Subcutaneous abdominal adipose tissue (tissue), 5 donors: ENCODE measurements at regions not wholly inside any gene's neighbourhood (a gene's known extent, or its start where the extent isn't known, plus 50 kb on each side); places are given as distances from the start of the nearest gene placed in this dataset.

Experiments used
- H3K27ac ChIP-seq: one replicate; pipeline ENCODE4 v1.7.0; 2013; ENCODE audit warnings: low read depth, mild to moderate bottlenecking, inconsistent platforms, low read length, moderate library complexity
- H3K27me3 ChIP-seq, 5 donors: one replicate each; pipeline ENCODE4 v1.7.0; 2013; ENCODE audit warnings: low read length in 5 of 5, inconsistent platforms in 1 of 5; ENCODE audit not compliant: control insufficient read depth in 5 of 5, insufficient read depth in 4 of 5
- H3K36me3 ChIP-seq, 5 donors: one replicate each; pipeline ENCODE4 v1.7.0; 2013; ENCODE audit warnings: low read length in 5 of 5; ENCODE audit not compliant: control insufficient read depth in 5 of 5, insufficient read depth in 5 of 5
- H3K4me1 ChIP-seq, 5 donors: one replicate each; pipeline ENCODE4 v1.7.0; 2013; ENCODE audit warnings: low read length in 5 of 5, mild to moderate bottlenecking in 3 of 5, moderate library complexity in 1 of 5; ENCODE audit not compliant: control insufficient read depth in 5 of 5, insufficient read depth in 5 of 5
- H3K4me3 ChIP-seq, 5 donors: one replicate each; pipeline ENCODE4 v1.7.0; 2013; ENCODE audit warnings: low read length in 5 of 5, low read depth in 1 of 5
- H3K9ac ChIP-seq, 5 donors: one replicate each; pipeline ENCODE4 v1.7.0; 2013; ENCODE audit warnings: low read length in 5 of 5, mild to moderate bottlenecking in 4 of 5, moderate library complexity in 3 of 5
- H3K9me3 ChIP-seq, 5 donors: one replicate each; pipeline ENCODE4 v1.7.0; 2013; ENCODE audit warnings: low read length in 5 of 5; ENCODE audit not compliant: control insufficient read depth in 5 of 5
- donor health status: healthy.
- donor health status: healthy.
- donor health status: healthy.
- donor health status: healthy.
- donor health status: healthy.

GRCh38 chr7:145951566-145951965 lies 165.0 kb upstream of the CNTNAP2 start:
- H3K9ac ChIP-seq: no peak overlapping the region
- H3K27ac ChIP-seq: no peak overlapping the region
- no peaks in the 10 kb centered on the region for H3K36me3 ChIP-seq
- H3K4me3 ChIP-seq: no peak overlapping the region
- H3K4me1 ChIP-seq: no peaks in the 10 kb centered on the region
- H3K9me3 ChIP-seq: no peaks in the 10 kb centered on the region
- no peaks in the 10 kb centered on the region for H3K27me3 ChIP-seq

- Histone ChIP-seq H3K4me1 (no peaks in the 10 kb centered on the region), H3K36me3 (no peaks in the 10 kb centered on the region), H3K27me3 (no peaks in the 10 kb centered on the region), H3K9me3 (peaks cover 0 to 5% (median 0%) of the 10 kb centered on the region in 5 donors), H3K9ac (no peak overlapping the region), H3K27ac (no peak overlapping the region), H3K4me3 (no peak overlapping the region)
Observed at GRCh38 chr7:145928937-145929336, 187.7 kb upstream of the CNTNAP2 start.

DNA sequence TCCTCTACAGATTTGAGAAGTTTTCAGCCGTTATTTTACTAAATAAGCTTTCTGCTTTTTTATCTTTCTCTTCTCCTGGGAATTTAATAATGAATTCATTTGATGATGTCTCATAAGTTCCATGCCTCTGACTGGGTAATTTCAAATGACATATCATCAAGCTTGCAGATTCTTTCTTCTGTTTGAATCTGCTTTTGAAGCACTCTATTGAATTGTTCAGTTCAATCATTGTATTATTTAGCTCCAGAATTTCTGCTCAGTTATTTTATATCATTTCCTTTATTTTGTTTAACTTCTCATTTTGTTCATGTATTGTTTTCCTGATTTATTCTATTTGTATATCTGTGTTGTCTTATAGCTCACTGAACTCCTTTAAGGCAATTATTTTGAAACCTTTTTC lies 196.9 kb upstream of the CNTNAP2 start:
- Histone ChIP-seq H3K27me3 (no peaks in the 10 kb centered on the region), H3K4me1 (no peaks in the 10 kb centered on the region), H3K4me3 (no peak overlapping the region), H3K27ac (no peak overlapping the region), H3K9me3 (peaks cover 7 to 17% (median 15%) of the 10 kb centered on the region in 5 donors), H3K9ac (no peak overlapping the region), H3K36me3 (no peaks in the 10 kb centered on the region)

GRCh38 chr7:145916776-145917175 lies 199.8 kb upstream of the CNTNAP2 start:
- no peaks in the 10 kb centered on the region for H3K36me3 ChIP-seq
- no peak overlapping the region for H3K4me3 ChIP-seq
- H3K9me3 ChIP-seq: peaks cover 7 to 17% (median 15%) of the 10 kb centered on the region in 5 donors
- no peaks in the 10 kb centered on the region for H3K4me1 ChIP-seq
- H3K27me3 ChIP-seq: no peaks in the 10 kb centered on the region
- H3K27ac ChIP-seq: no peak overlapping the region
- no peak overlapping the region for H3K9ac ChIP-seq

DNA sequence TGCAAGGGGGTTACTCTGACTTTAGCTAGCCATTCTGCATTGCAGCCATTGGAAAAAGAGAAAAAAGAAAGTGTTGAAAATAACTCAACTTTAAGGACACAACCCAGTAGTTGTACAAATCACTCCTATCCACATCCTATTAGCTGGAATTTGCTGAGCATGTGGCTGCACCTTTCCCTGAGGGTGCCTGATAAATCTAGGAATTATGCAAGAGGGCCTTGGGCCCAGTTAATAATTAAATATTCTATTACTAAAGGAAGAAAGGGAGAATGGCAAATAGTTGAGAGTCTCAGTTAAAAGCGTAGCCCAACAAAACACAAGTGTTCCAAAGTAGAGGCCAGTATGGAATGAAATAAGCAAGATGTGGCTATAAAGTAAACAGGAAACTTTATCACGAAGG lies 200.9 kb upstream of the CNTNAP2 start:
- Histone ChIP-seq H3K9me3 (peaks cover 7 to 15% (median 13%) of the 10 kb centered on the region in 5 donors), H3K9ac (no peak overlapping the region), H3K4me3 (no peak overlapping the region), H3K36me3 (no peaks in the 10 kb centered on the region), H3K27ac (no peak overlapping the region), H3K4me1 (no peaks in the 10 kb centered on the region), H3K27me3 (no peaks in the 10 kb centered on the region)

- Histone ChIP-seq H3K4me1 (no peaks in the 10 kb centered on the region), H3K9ac (no peak overlapping the region), H3K27ac (no peak overlapping the region), H3K9me3 (no peaks in the 10 kb centered on the region), H3K4me3 (no peak overlapping the region), H3K27me3 (no peaks in the 10 kb centered on the region), H3K36me3 (no peaks in the 10 kb centered on the region)
Observed at GRCh38 chr7:145909991-145910513, 206.5 kb upstream of the CNTNAP2 start.

DNA sequence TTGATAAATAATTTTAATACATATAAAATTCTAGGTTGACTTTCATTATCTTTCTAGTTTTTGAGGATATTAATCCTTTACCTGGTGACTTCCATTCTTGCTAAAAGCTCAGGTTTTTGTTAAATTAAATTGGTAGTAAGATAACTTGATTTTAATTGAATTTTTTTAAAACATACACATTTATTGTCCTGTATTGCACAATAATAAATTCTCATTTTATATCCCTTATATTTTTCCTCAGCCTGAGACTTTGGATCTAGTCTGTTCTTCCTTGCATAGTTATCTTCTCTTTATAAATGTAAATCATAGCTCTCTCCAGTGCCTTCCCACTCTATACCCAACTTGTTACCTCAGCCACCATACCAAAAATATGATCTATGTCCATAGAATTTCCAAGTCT lies 212.9 kb upstream of the CNTNAP2 start:
- H3K9ac ChIP-seq: no peak overlapping the region
- H3K27me3 ChIP-seq: no peaks in the 10 kb centered on the region
- H3K27ac ChIP-seq: no peak overlapping the region
- H3K4me3 ChIP-seq: no peak overlapping the region
- no peaks in the 10 kb centered on the region for H3K36me3 ChIP-seq
- H3K4me1 ChIP-seq: no peaks in the 10 kb centered on the region
- peaks cover 4 to 12% (median 10%) of the 10 kb centered on the region in 5 donors for H3K9me3 ChIP-seq

- H3K9ac ChIP-seq: no peak overlapping the region
- no peak overlapping the region for H3K4me3 ChIP-seq
- no peaks in the 10 kb centered on the region for H3K4me1 ChIP-seq
- no peaks in the 10 kb centered on the region for H3K36me3 ChIP-seq
- H3K9me3 ChIP-seq: peaks cover 8 to 14% (median 10%) of the 10 kb centered on the region in 5 donors
- H3K27me3 ChIP-seq: no peaks in the 10 kb centered on the region
- H3K27ac ChIP-seq: no peak overlapping the region
Observed at GRCh38 chr7:145902123-145902522, 214.5 kb upstream of the CNTNAP2 start.

GRCh38 chr7:145899938-145900337 lies 216.7 kb upstream of the CNTNAP2 start:
- H3K27ac ChIP-seq: no peak overlapping the region
- H3K4me3 ChIP-seq: no peak overlapping the region
- H3K36me3 ChIP-seq: no peaks in the 10 kb centered on the region
- no peaks in the 10 kb centered on the region for H3K27me3 ChIP-seq
- peaks cover 8 to 21% (median 10%) of the 10 kb centered on the region in 5 donors for H3K9me3 ChIP-seq
- no peak overlapping the region for H3K9ac ChIP-seq
- H3K4me1 ChIP-seq: no peaks in the 10 kb centered on the region

DNA sequence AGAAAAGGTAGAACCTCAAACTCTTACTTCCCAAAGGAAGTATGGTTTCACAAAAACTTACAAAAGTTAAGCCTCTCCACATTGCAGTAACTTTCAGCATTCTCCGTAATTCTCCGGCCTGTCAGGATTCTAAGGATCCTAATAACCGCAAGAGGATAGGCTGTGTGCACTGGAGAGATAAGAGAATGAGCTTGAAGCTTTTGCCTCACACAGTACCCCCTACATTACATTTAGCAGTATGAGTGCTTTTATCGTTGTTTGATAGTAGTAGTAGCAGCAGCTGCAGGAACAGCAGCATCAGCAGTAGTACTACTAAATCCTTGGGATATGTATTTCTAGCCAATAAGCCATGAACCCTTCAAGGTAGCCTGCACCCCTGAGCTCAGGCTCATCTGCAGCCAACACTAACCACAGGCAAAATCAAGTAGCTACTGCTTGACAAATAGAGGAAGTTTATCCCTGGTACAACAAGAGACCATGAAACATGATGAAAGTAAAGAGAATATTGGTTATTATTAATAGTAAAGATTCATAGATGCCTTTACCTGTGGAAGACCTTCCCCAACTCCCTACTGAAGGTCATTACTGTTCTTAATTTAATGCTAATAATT lies 222.6 kb upstream of the CNTNAP2 start:
- peaks cover 0 to 12% (median 3%) of the 10 kb centered on the region in 5 donors for H3K9me3 ChIP-seq
- H3K27ac ChIP-seq: no peak overlapping the region
- H3K36me3 ChIP-seq: no peaks in the 10 kb centered on the region
- H3K9ac ChIP-seq: no peak overlapping the region
- no peak overlapping the region for H3K4me3 ChIP-seq
- no peaks in the 10 kb centered on the region for H3K27me3 ChIP-seq
- no peaks in the 10 kb centered on the region for H3K4me1 ChIP-seq
